IMR-90 (cell line): ENCODE measurements at regions not wholly inside any gene's neighbourhood (a gene's known extent, or its start where the extent isn't known, plus 50 kb on each side); places are given as distances from the start of the nearest gene placed in this dataset.

ENCODE experiments used
- ATAC-seq: fragments of 200-7000 bp; cut with Tn5 transposase; 2 replicates; pipeline ENCODE4 v1.9.1; 2020; ENCODE audit warnings: low read depth, mild to moderate bottlenecking, moderate library complexity
- BruUV-seq: library from RNA; stranded (reverse); fragments of 400-500 nt; replicated peaks from 2 replicates; lab custom pipeline; 2021; lab: Mats Ljungman, UMichigan
- CTCF ChIA-PET: fragments of 300-600 bp; formaldehyde crosslinking; extraction: SDS; loops from one replicate; lab custom pipeline; 2021; ENCODE audit warnings: antibody characterized with exemption; lab: Yijun Ruan, JAX
- POLR2A ChIA-PET: fragments of 300-600 bp; sonication (Branson Sonifier 250); formaldehyde crosslinking; loops from one replicate; lab custom pipeline; 2022; ENCODE audit warnings: antibody characterized with exemption; ENCODE audit not compliant: unreplicated experiment; lab: Charles Lee
- DNase-seq: peaks from one replicate; pipeline ENCODE4 v3.0.0; 2013
- H2AFZ ChIP-seq: replicated peaks from 2 replicates; pipeline ENCODE3; 2013; ENCODE audit warnings: low read length, mild to moderate bottlenecking; ENCODE audit not compliant: poor library complexity
- H2AK5ac ChIP-seq: 2 replicates; pipeline ENCODE4 v1.6.1; 2013; ENCODE audit warnings: low read depth, low read length, inconsistent platforms
- H2AK9ac ChIP-seq: replicated peaks from 2 replicates; pipeline ENCODE3; 2013; ENCODE audit warnings: mild to moderate bottlenecking, low read depth, low read length, moderate library complexity; ENCODE audit not compliant: poor library complexity
- H2BK120ac ChIP-seq: 2 replicates; pipeline ENCODE4 v1.6.1; 2013; ENCODE audit warnings: low read depth, low read length, inconsistent platforms
- H2BK15ac ChIP-seq: 3 replicates; pipeline ENCODE4 v1.6.1; 2013; ENCODE audit warnings: low read depth, low read length, inconsistent platforms
- H2BK20ac ChIP-seq: 2 replicates; pipeline ENCODE4 v1.6.1; 2013; ENCODE audit warnings: low read depth, mild to moderate bottlenecking, inconsistent platforms, low read length, moderate library complexity
- H2BK5ac ChIP-seq: 2 replicates; pipeline ENCODE4 v1.6.1; 2013; ENCODE audit warnings: mild to moderate bottlenecking, low read depth, low read length, inconsistent platforms; ENCODE audit not compliant: poor library complexity, severe bottlenecking
- H3K14ac ChIP-seq: replicated peaks from 2 replicates; pipeline ENCODE4 v1.6.1; 2013; ENCODE audit warnings: low read depth, low read length, inconsistent platforms
- H3K18ac ChIP-seq: 2 replicates; pipeline ENCODE4 v1.6.1; 2013; ENCODE audit warnings: low read depth, low read length, control low read depth
- H3K23ac ChIP-seq: 2 replicates; pipeline ENCODE4 v1.6.1; 2013; ENCODE audit warnings: low read depth, low read length, inconsistent platforms
- H3K27ac ChIP-seq: 2 replicates; pipeline ENCODE4 v1.5.1; 2013; ENCODE audit warnings: mild to moderate bottlenecking, control low read depth, low read length; ENCODE audit not compliant: insufficient read depth
- H3K27me3 ChIP-seq: 2 replicates; pipeline ENCODE4 v1.6.1; 2013; ENCODE audit warnings: low read length; ENCODE audit not compliant: control insufficient read depth, insufficient read depth
- H3K36me3 ChIP-seq: 2 replicates; pipeline ENCODE4 v1.6.1; 2013; ENCODE audit warnings: low read length, mixed read lengths; ENCODE audit not compliant: control insufficient read depth, insufficient read depth
- H3K4ac ChIP-seq: 2 replicates; pipeline ENCODE4 v1.6.1; 2013; ENCODE audit warnings: low read depth, low read length, inconsistent platforms
- H3K4me1 ChIP-seq: 2 replicates; pipeline ENCODE4 v1.6.1; 2013; ENCODE audit warnings: low read length, mixed read lengths; ENCODE audit not compliant: control insufficient read depth, insufficient read depth
- H3K4me2 ChIP-seq: 2 replicates; pipeline ENCODE4 v1.6.1; 2013; ENCODE audit warnings: low read depth, mild to moderate bottlenecking, control low read depth, low read length, moderate library complexity
- H3K4me3 ChIP-seq: 2 replicates; pipeline ENCODE4 v1.5.1; 2013; ENCODE audit warnings: low read depth, mild to moderate bottlenecking, control low read depth, low read length, moderate library complexity; ENCODE audit not compliant: insufficient read depth
- H3K56ac ChIP-seq: 2 replicates; pipeline ENCODE4 v1.6.1; 2013; ENCODE audit warnings: low read length, inconsistent platforms; ENCODE audit not compliant: insufficient read depth; ENCODE audit errors: extremely low read depth
- H3K79me1 ChIP-seq, 2 experiments: 2 replicates each; pipeline ENCODE4 v1.6.1; 2013; ENCODE audit warnings: low read length in 2 of 2, inconsistent platforms in 1 of 2, low read depth in 1 of 2
- H3K9ac ChIP-seq: 2 replicates; pipeline ENCODE4 v1.6.1; 2013; ENCODE audit warnings: low read depth, low read length, control low read depth
- H3K9me1 ChIP-seq: 2 replicates; pipeline ENCODE4 v1.6.1; 2013; ENCODE audit warnings: low read length, inconsistent platforms; ENCODE audit not compliant: insufficient read depth
- H3K9me3 ChIP-seq: 2 replicates; pipeline ENCODE4 v1.6.1; 2013; ENCODE audit warnings: low read length; ENCODE audit not compliant: control insufficient read depth, insufficient read depth
- H4K20me1 ChIP-seq: 2 replicates; pipeline ENCODE4 v1.6.1; 2013; ENCODE audit warnings: low read length, inconsistent platforms; ENCODE audit not compliant: insufficient read depth
- H4K5ac ChIP-seq: 2 replicates; pipeline ENCODE4 v1.6.1; 2013; ENCODE audit warnings: mild to moderate bottlenecking, low read depth, low read length, control low read depth
- H4K8ac ChIP-seq, 2 experiments: 2 replicates each; pipeline ENCODE4 v1.6.1; 2013; ENCODE audit warnings: low read depth in 2 of 2, low read length in 2 of 2, control low read depth in 1 of 2, inconsistent platforms in 1 of 2
- H4K91ac ChIP-seq: 2 replicates; pipeline ENCODE4 v1.6.1; 2013; ENCODE audit warnings: low read depth, low read length, inconsistent platforms; ENCODE audit not compliant: insufficient read depth
- BHLHE40 ChIP-seq: fragments of 150-350 bp; IDR thresholded peaks from 2 replicates; pipeline ENCODE4 v1.6.1; 2016; ENCODE audit warnings: mild to moderate bottlenecking, low read depth, low read length
- CEBPB ChIP-seq: IDR thresholded peaks from 2 replicates; pipeline ENCODE4 v1.6.1; 2012; ENCODE audit warnings: low read depth, low read length, improper control_type of control experiment
- CHD1 ChIP-seq: IDR thresholded peaks from 2 replicates; pipeline ENCODE4 v1.6.1; 2012; ENCODE audit warnings: low read depth, low read length, improper control_type of control experiment
- FOS ChIP-seq: fragments of 150-350 bp; IDR thresholded peaks from 2 replicates; pipeline ENCODE4 v1.6.1; 2016; ENCODE audit warnings: low read depth, low read length
- MAZ ChIP-seq: IDR thresholded peaks from 2 replicates; pipeline ENCODE4 v1.6.1; 2012; ENCODE audit warnings: low read depth, mild to moderate bottlenecking, low read length, improper control_type of control experiment, moderate library complexity, borderline replicate concordance
- MXI1 ChIP-seq: IDR thresholded peaks from 2 replicates; pipeline ENCODE4 v1.6.1; 2012; ENCODE audit warnings: low read depth, mild to moderate bottlenecking, low read length, moderate library complexity, borderline replicate concordance
- NFE2L2 ChIP-seq: fragments of 150-350 bp; IDR thresholded peaks from 2 replicates; pipeline ENCODE4 v1.6.1; 2016; ENCODE audit warnings: low read depth, mild to moderate bottlenecking, low read length
- RAD21 ChIP-seq: IDR thresholded peaks from 2 replicates; pipeline ENCODE4 v1.6.1; 2012; ENCODE audit warnings: low read length, improper control_type of control experiment
- RCOR1 ChIP-seq: IDR thresholded peaks from 2 replicates; pipeline ENCODE4 v1.6.1; 2012; ENCODE audit warnings: mild to moderate bottlenecking, low read length, improper control_type of control experiment; ENCODE audit not compliant: insufficient replicate concordance
- RFX5 ChIP-seq: IDR thresholded peaks from 2 replicates; pipeline ENCODE4 v1.8.0; 2012; ENCODE audit warnings: low read depth, mild to moderate bottlenecking, low read length, moderate library complexity
- WGBS, 2 experiments: methylation state at CpG; one replicate each; pipeline versions ENCODE4 v1.1.5 to v1.1.7; 2013; ENCODE audit warnings: missing lambda C conversion rate in 2 of 2; ENCODE audit not compliant: insufficient read length in 1 of 2; ENCODE audit errors: extremely low coverage in 2 of 2; 5-methylcytosine and 5-hydroxymethylcytosine counted together
- dilution Hi-C: fragments of 300-500 bp; cut with HindIII; formaldehyde crosslinking; loops from one replicate; pipeline ENCODE4 v1.14.3; 2018; ENCODE audit warnings: low sequenced_read_pairs; ENCODE audit not compliant: unreplicated experiment
- in situ Hi-C: fragments of 300-500 bp; cut with MboI; formaldehyde crosslinking; loops from 3 replicates; pipeline ENCODE4 v1.14.3; 2019; ENCODE audit warnings: low sequenced_read_pairs, inconsistent platforms, mixed read lengths
- intact Hi-C: fragments of 100-400 bp; cut with micrococcal nuclease; formaldehyde crosslinking; loops from 2 replicates; pipeline ENCODE4 v1.10.0; 2022
- TF ChIP-seq, protein P1 (sequence below): conservative IDR thresholded peaks from 2 replicates; pipeline ENCODE4 v1.5.1; 2012; ENCODE audit warnings: mild to moderate bottlenecking, low read depth, low read length, improper control_type of control experiment
- TF ChIP-seq, protein P2 (sequence below): fragments of 150-350 bp; IDR thresholded peaks from 2 replicates; pipeline ENCODE4 v1.6.1; 2016; ENCODE audit warnings: low read depth, mild to moderate bottlenecking, low read length, moderate library complexity, borderline replicate concordance
- TF ChIP-seq, protein P3 (sequence below): fragments of 150-350 bp; IDR thresholded peaks from 2 replicates; pipeline ENCODE4 v1.6.1; 2017; ENCODE audit warnings: mild to moderate bottlenecking, antibody characterized with exemption, low read length, low read depth

DNA sequence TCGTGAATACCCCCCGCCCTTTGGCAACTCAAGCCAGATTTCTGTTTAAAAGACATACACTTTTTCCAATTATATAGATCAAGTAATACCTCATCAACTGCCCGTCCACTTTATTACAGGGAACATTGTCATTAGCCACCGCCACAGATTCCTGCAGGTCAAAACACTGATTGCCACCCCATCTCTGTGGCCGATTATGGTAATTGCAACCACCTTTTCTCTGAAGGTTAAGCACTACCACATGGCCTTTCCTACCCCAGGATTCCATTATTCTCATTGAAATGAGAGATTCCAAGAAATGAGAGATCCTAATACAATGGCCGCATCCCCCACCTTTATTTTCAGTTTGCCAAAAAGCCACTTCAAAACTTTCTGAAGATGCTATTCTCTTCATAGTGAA is 478.8 kb upstream of the HSF2 start:
- dilution Hi-C loops (no loop called here), in situ Hi-C loops (no loop called here), intact Hi-C loops (no loop called here)
- Histone ChIP-seq H4K8ac (no peak overlapping the region), H3K56ac (no peak overlapping the region), H2BK120ac (no peak overlapping the region), H2BK15ac (no peak overlapping the region), H3K9me3 (no peaks in the 10 kb centered on the region), H2AFZ (no peak overlapping the region), H3K27me3 (no peaks in the 10 kb centered on the region), H4K20me1 (no peaks in the 10 kb centered on the region), H2BK5ac (no peak overlapping the region), H4K5ac (no peak overlapping the region), H4K91ac (no peak overlapping the region), H3K9ac (no peak overlapping the region), H3K18ac (no peak overlapping the region), H3K23ac (no peak overlapping the region), H3K9me1 (no peaks in the 10 kb centered on the region), H3K4me2 (no peak overlapping the region), H3K4me3 (no peak overlapping the region), H3K36me3 (no peaks in the 10 kb centered on the region), H3K27ac (no peak overlapping the region), H2AK5ac (no peak overlapping the region), H2BK20ac (no peak overlapping the region), H3K79me1 (no peaks in the 10 kb centered on the region), H2AK9ac (no peak overlapping the region), H3K4me1 (no peaks in the 10 kb centered on the region), H3K4ac (no peak overlapping the region), H3K14ac (no peak overlapping the region)
- DNase-seq (no peak), ATAC-seq (no peak)
- CTCF ChIA-PET, result no interaction called here
- TF ChIP-seq RFX5 (no peak), MAZ (no peak), BHLHE40 (no peak), NFE2L2 (no peak), FOS (no peak), CHD1 (no peak), RAD21 (no peak), CEBPB (no peak), MXI1 (no peak), RCOR1 (no peak)
- TF ChIP-seq, protein P1, sequence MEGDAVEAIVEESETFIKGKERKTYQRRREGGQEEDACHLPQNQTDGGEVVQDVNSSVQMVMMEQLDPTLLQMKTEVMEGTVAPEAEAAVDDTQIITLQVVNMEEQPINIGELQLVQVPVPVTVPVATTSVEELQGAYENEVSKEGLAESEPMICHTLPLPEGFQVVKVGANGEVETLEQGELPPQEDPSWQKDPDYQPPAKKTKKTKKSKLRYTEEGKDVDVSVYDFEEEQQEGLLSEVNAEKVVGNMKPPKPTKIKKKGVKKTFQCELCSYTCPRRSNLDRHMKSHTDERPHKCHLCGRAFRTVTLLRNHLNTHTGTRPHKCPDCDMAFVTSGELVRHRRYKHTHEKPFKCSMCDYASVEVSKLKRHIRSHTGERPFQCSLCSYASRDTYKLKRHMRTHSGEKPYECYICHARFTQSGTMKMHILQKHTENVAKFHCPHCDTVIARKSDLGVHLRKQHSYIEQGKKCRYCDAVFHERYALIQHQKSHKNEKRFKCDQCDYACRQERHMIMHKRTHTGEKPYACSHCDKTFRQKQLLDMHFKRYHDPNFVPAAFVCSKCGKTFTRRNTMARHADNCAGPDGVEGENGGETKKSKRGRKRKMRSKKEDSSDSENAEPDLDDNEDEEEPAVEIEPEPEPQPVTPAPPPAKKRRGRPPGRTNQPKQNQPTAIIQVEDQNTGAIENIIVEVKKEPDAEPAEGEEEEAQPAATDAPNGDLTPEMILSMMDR, result no peak
- TF ChIP-seq, protein P2, sequence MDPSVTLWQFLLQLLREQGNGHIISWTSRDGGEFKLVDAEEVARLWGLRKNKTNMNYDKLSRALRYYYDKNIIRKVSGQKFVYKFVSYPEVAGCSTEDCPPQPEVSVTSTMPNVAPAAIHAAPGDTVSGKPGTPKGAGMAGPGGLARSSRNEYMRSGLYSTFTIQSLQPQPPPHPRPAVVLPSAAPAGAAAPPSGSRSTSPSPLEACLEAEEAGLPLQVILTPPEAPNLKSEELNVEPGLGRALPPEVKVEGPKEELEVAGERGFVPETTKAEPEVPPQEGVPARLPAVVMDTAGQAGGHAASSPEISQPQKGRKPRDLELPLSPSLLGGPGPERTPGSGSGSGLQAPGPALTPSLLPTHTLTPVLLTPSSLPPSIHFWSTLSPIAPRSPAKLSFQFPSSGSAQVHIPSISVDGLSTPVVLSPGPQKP, result no peak
- TF ChIP-seq, protein P3, sequence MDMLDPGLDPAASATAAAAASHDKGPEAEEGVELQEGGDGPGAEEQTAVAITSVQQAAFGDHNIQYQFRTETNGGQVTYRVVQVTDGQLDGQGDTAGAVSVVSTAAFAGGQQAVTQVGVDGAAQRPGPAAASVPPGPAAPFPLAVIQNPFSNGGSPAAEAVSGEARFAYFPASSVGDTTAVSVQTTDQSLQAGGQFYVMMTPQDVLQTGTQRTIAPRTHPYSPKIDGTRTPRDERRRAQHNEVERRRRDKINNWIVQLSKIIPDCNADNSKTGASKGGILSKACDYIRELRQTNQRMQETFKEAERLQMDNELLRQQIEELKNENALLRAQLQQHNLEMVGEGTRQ, result no peak
- POLR2A ChIA-PET, result no interaction called here
- 100% methylated on average over 1 of the region's 6 CpGs; no CpG with 5 or more reads in 1 of the 2 experiments for WGBS, 2 experiments
- BruUV-seq, result no TSS peak
